OCI-LY7 (cell line): ENCODE measurements at regions not wholly inside any gene's neighbourhood (a gene's known extent, or its start where the extent isn't known, plus 50 kb on each side); places are given as distances from the start of the nearest gene placed in this dataset.

ENCODE experiments used
- BruUV-seq: library from RNA; stranded (reverse); fragments of 400-500 nt; replicated peaks from 2 replicates; lab custom pipeline; 2021; lab: Mats Ljungman, UMichigan
- CTCF ChIA-PET: fragments of 300-600 bp; sonication (Branson Sonifier 250); formaldehyde crosslinking; loops from one replicate; lab custom pipeline; 2022; ENCODE audit warnings: antibody characterized with exemption; ENCODE audit not compliant: unreplicated experiment; lab: Charles Lee
- POLR2A ChIA-PET: fragments of 300-600 bp; sonication (Branson Sonifier 250); formaldehyde crosslinking; loops from one replicate; lab custom pipeline; 2022; ENCODE audit warnings: antibody characterized with exemption; lab: Charles Lee
- DNase-seq: peaks from one replicate; pipeline ENCODE4 v3.0.0-alpha.2; 2015; ENCODE audit warnings: low spot score
- H2AFZ ChIP-seq: fragments of 200-600 bp; sonication (generic), shearing (Covaris generic); 2 replicates; pipeline ENCODE4 v1.6.1; 2014; ENCODE audit warnings: mild to moderate bottlenecking, antibody characterized with exemption, low read length, moderate library complexity
- H3K27ac ChIP-seq: fragments of 200-600 bp; sonication (generic); 2 replicates; pipeline ENCODE4 v1.5.1; 2014; ENCODE audit warnings: mixed run types, low read depth, mild to moderate bottlenecking, moderate library complexity, low read length, inconsistent platforms; ENCODE audit not compliant: poor library complexity, severe bottlenecking
- H3K36me3 ChIP-seq: fragments of 200-600 bp; sonication (generic); 2 replicates; pipeline ENCODE4 v1.6.1; 2014; ENCODE audit warnings: mild to moderate bottlenecking, antibody characterized with exemption, low read length, moderate library complexity, mixed read lengths; ENCODE audit not compliant: insufficient read depth
- H3K4me1 ChIP-seq: fragments of 200-600 bp; sonication (generic); 2 replicates; pipeline ENCODE4 v1.5.1; 2014; ENCODE audit warnings: mild to moderate bottlenecking, low read length; ENCODE audit not compliant: insufficient read depth, poor library complexity, severe bottlenecking
- H3K4me2 ChIP-seq: fragments of 200-600 bp; sonication (generic); 2 replicates; pipeline ENCODE4 v1.6.1; 2014; ENCODE audit warnings: mild to moderate bottlenecking, low read length
- H3K4me3 ChIP-seq: fragments of 200-600 bp; sonication (generic); 2 replicates; pipeline ENCODE4 v1.5.1; 2014; ENCODE audit warnings: mild to moderate bottlenecking, low read depth, low read length; ENCODE audit not compliant: poor library complexity, severe bottlenecking
- H3K79me2 ChIP-seq: fragments of 200-600 bp; sonication (generic); 2 replicates; pipeline ENCODE4 v1.6.1; 2016; ENCODE audit warnings: low read depth, mild to moderate bottlenecking, low read length, moderate library complexity, mixed read lengths; ENCODE audit not compliant: insufficient read depth
- H3K9me2 ChIP-seq: fragments of 200-600 bp; sonication (generic); 2 replicates; pipeline ENCODE4 v1.6.1; 2016; ENCODE audit warnings: mild to moderate bottlenecking, low read length, mixed read lengths; ENCODE audit not compliant: insufficient read depth
- H3K9me3 ChIP-seq: fragments of 200-600 bp; sonication (generic); 2 replicates; pipeline ENCODE4 v1.6.1; 2014; ENCODE audit warnings: mild to moderate bottlenecking, mixed run types, low read length, mixed read lengths
- H4K20me1 ChIP-seq: fragments of 200-600 bp; sonication (generic); 2 replicates; pipeline ENCODE4 v1.6.1; 2014; ENCODE audit warnings: mild to moderate bottlenecking, antibody characterized with exemption, low read length, moderate library complexity, mixed read lengths; ENCODE audit not compliant: insufficient read depth
- CTCF ChIP-seq: fragments of 200-600 bp; sonication (generic); conservative IDR thresholded peaks from 2 replicates; pipeline ENCODE4 v1.5.1; 2014; ENCODE audit warnings: mild to moderate bottlenecking, antibody characterized with exemption, low read length, moderate library complexity, mixed read lengths
- EZH2phosphoT487 ChIP-seq: fragments of 200-600 bp; sonication (generic); IDR thresholded peaks from 2 replicates; pipeline ENCODE4 v1.6.1; 2018; ENCODE audit warnings: low read depth, borderline replicate concordance, mild to moderate bottlenecking, mixed run types, antibody characterized with exemption, low read length, moderate library complexity, mixed read lengths
- intact Hi-C: fragments of 100-400 bp; cut with micrococcal nuclease; formaldehyde crosslinking; loops from one replicate; pipeline ENCODE4 v1.10.0; 2022; ENCODE audit not compliant: unreplicated experiment

- no peak overlapping the region for H3K4me2 ChIP-seq
These were observed 827.6 kb downstream of the SLC6A15 start for GRCh38 chr12:84085046-84085445.

GRCh38 chr12:84079626-84080025 is 833.0 kb downstream of the SLC6A15 start:
- TF ChIP-seq EZH2phosphoT487 (no peak), CTCF (no peak)
- Histone ChIP-seq H3K9me2 (no peaks in the 10 kb centered on the region), H3K36me3 (no peaks in the 10 kb centered on the region), H3K9me3 (no peaks in the 10 kb centered on the region), H3K4me1 (no peaks in the 10 kb centered on the region), H3K4me3 (no peak overlapping the region), H2AFZ (no peak overlapping the region), H3K27ac (no peak overlapping the region), H3K79me2 (no peaks in the 10 kb centered on the region), H4K20me1 (no peaks in the 10 kb centered on the region), H3K4me2 (no peak overlapping the region)
- no TSS peak for BruUV-seq
- ChIA-PET CTCF (no interaction called here), POLR2A (no interaction called here)
- no peak for DNase-seq
- intact Hi-C loops, result no loop called here

More at GRCh38 chr12:84085046-84085445, 827.6 kb downstream of the SLC6A15 start:
- no peak overlapping the region for H3K4me3 ChIP-seq
- H3K9me2 ChIP-seq, result no peaks in the 10 kb centered on the region
- ChIA-PET CTCF (no interaction called here), POLR2A (interaction anchor here (0.6 kb wide), 1 partner anchor 115 kb away, joined by 3 read pairs; no protein-coding TSS in a partner anchor)
- no TSS peak for BruUV-seq
- no peaks in the 10 kb centered on the region for H4K20me1 ChIP-seq
- H3K79me2 ChIP-seq, result no peaks in the 10 kb centered on the region
- H3K4me1 ChIP-seq, result no peaks in the 10 kb centered on the region
- H3K9me3 ChIP-seq, result no peaks in the 10 kb centered on the region
- no peak for TF ChIP-seq CTCF
- TF ChIP-seq EZH2phosphoT487, result no peak
- no peak overlapping the region for H2AFZ ChIP-seq
- no peaks in the 10 kb centered on the region for H3K36me3 ChIP-seq
- intact Hi-C loops, result no loop called here
- no peak overlapping the region for H3K27ac ChIP-seq
- DNase-seq, result no peak

DNA sequence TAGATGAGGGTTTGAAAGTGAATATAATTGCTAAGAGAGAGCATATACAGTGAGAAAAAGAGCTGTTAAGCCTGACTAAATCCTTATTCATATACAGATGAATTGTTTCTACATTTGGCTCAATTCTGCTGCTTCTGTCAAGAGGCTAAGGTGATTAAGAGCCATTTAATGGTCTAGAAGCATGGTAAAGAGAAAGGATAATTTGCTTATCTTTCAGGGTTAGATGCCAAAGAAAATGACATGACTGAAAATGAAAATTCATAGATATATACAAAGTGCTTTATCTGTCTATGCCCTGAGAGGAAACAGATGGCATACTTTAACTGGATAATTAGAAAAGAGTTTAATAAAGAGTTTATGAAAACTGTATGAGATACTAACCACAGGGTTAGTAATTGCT is 834.9 kb downstream of the SLC6A15 start:
- Histone ChIP-seq H3K36me3 (no peaks in the 10 kb centered on the region), H3K27ac (no peak overlapping the region), H3K4me2 (no peak overlapping the region), H3K4me1 (no peaks in the 10 kb centered on the region), H3K9me2 (no peaks in the 10 kb centered on the region), H4K20me1 (no peaks in the 10 kb centered on the region), H2AFZ (no peak overlapping the region), H3K9me3 (no peaks in the 10 kb centered on the region), H3K79me2 (no peaks in the 10 kb centered on the region), H3K4me3 (no peak overlapping the region)
- DNase-seq, result no peak
- intact Hi-C loops, result no loop called here
- no peak for TF ChIP-seq EZH2phosphoT487
- TF ChIP-seq CTCF, result no peak
- BruUV-seq, result no TSS peak
- CTCF ChIA-PET, result no interaction called here
- POLR2A ChIA-PET, result interaction anchor here (0.7 kb wide), 1 partner anchor 9 kb away, joined by 3 read pairs; no protein-coding TSS in a partner anchor
